OCI-LY3 (cell line): ENCODE measurements at regions not wholly inside any gene's neighbourhood (a gene's known extent, or its start where the extent isn't known, plus 50 kb on each side); places are given as distances from the start of the nearest gene placed in this dataset.
"Not testable (repeated sequence)": the region's sequence is repeated elsewhere in the genome, so short reads cannot be mapped to it uniquely, and the experiment has no call there.

Experiments
- EZH2phosphoT487 ChIP-seq: fragments of 200-600 bp; shearing (Covaris generic); IDR thresholded peaks from 2 replicates; pipeline ENCODE4 v1.6.1; 2018; ENCODE audit warnings: antibody characterized with exemption, mixed run types, low read depth
- TF ChIP-seq, protein P1 (sequence below): fragments of 200-600, 300-600 bp; sonication (generic); IDR thresholded peaks from 2 replicates; pipeline ENCODE4 v1.5.1; 2014; ENCODE audit warnings: antibody characterized with exemption, low read length, low read depth

DNA sequence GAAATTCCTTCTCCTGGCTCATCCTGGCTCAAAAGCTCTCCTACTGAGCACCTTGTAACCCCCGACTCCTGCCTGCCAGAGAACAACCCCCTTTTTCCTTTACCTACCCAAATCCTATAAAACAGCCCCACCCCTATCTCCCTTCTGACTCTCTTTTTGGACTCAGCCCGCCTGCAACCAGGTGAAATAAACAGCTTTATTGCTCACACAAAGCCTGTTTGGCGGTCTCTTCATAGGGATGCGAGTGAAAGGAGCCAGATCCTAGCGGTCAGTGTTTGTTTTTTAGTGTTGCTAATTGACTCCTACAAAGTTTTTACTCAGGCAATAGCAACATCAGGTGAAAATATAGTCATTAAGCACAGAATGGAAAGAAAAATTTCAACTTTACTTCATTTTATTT is 592.3 kb upstream of the AADAT start:
- TF ChIP-seq EZH2phosphoT487: not testable (repeated sequence)
- TF ChIP-seq, protein P1, sequence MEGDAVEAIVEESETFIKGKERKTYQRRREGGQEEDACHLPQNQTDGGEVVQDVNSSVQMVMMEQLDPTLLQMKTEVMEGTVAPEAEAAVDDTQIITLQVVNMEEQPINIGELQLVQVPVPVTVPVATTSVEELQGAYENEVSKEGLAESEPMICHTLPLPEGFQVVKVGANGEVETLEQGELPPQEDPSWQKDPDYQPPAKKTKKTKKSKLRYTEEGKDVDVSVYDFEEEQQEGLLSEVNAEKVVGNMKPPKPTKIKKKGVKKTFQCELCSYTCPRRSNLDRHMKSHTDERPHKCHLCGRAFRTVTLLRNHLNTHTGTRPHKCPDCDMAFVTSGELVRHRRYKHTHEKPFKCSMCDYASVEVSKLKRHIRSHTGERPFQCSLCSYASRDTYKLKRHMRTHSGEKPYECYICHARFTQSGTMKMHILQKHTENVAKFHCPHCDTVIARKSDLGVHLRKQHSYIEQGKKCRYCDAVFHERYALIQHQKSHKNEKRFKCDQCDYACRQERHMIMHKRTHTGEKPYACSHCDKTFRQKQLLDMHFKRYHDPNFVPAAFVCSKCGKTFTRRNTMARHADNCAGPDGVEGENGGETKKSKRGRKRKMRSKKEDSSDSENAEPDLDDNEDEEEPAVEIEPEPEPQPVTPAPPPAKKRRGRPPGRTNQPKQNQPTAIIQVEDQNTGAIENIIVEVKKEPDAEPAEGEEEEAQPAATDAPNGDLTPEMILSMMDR: not testable (repeated sequence)
